GM23248 (cell line): ENCODE measurements at regions not wholly inside any gene's neighbourhood (a gene's known extent, or its start where the extent isn't known, plus 50 kb on each side); places are given as distances from the start of the nearest gene placed in this dataset.

Experiments used
- EZH2 ChIP-seq: fragments of 200-600 bp; sonication (generic); IDR thresholded peaks from 2 replicates; pipeline ENCODE4 v1.6.1; 2018; ENCODE audit warnings: antibody characterized with exemption, mild to moderate bottlenecking; ENCODE audit not compliant: insufficient read depth, poor library complexity, severe bottlenecking
- EZH2phosphoT487 ChIP-seq: fragments of 200-600 bp; sonication (generic); IDR thresholded peaks from 2 replicates; pipeline ENCODE4 v1.6.1; 2018; ENCODE audit warnings: antibody characterized with exemption, moderate library complexity, mild to moderate bottlenecking, low read depth; ENCODE audit not compliant: insufficient read depth

DNA sequence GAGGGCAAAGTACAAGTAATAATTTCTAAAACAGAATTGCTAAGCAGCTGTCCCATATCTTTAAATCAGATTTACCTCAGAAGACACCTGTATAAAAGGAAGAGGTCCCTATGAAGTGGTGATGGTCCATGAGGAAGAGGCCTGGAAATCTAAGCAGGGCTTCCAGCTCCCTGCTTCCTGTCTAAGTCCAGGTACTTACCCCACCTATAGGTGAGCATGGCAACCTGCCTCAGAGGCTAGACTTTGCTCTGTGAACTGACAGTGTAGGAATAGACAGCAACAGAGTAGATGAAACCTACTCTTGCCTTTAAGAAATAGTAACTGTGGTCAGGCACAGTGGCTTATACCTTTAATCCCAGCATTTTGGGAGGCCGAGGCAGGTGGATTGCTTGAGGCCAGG is 55.8 kb upstream of the ARRDC3 start:
- no peak for TF ChIP-seq EZH2
- TF ChIP-seq EZH2phosphoT487: no peak
